Cardiac septum (tissue), 1 donor: ENCODE measurements at regions not wholly inside any gene's neighbourhood (a gene's known extent, or its start where the extent isn't known, plus 50 kb on each side); places are given as distances from the start of the nearest gene placed in this dataset.
"Not testable (repeated sequence)": the region's sequence is repeated elsewhere in the genome, so short reads cannot be mapped to it uniquely, and the experiment has no call there.

Source experiments
- DNase-seq: peaks from one replicate; pipeline ENCODE4 v3.0.0-alpha.2; 2020; ENCODE audit warnings: low spot score
- intact Hi-C: fragments of 100-400 bp; cut with DNase I; formaldehyde crosslinking; loops from one replicate; pipeline ENCODE4 v1.14.0; 2022
- donor health status: DM: no; HTN: no; CAD: no.

GRCh38 chrX:45697591-45697990 lies 496.9 kb upstream of the DIPK2B start:
- no peak for DNase-seq

GRCh38 chrX:45696736-45697135 lies 496.1 kb upstream of the DIPK2B start:
- intact Hi-C loops, result no loop called here
- DNase-seq, result no peak

More at GRCh38 chrX:45697591-45697990, 496.9 kb upstream of the DIPK2B start:
- intact Hi-C loops, result no loop called here

- no peak for DNase-seq
- intact Hi-C loops, result no loop called here
Measured at GRCh38 chrX:45689971-45690370, 489.3 kb upstream of the DIPK2B start.

GRCh38 chrX:45683914-45684313 lies 483.2 kb upstream of the DIPK2B start:
- intact Hi-C loops, result no loop called here
- DNase-seq, result no peak

- intact Hi-C loops, result no loop called here
- no peak for DNase-seq
Measured at GRCh38 chrX:45681891-45682290, 481.2 kb upstream of the DIPK2B start.

GRCh38 chrX:45669715-45670340 lies 469.2 kb upstream of the DIPK2B start:
- intact Hi-C loops, result no loop called here
- no peak for DNase-seq

GRCh38 chrX:45668686-45669443 lies 468.2 kb upstream of the DIPK2B start:
- no peak for DNase-seq
- intact Hi-C loops, result no loop called here

GRCh38 chrX:45667666-45668065 lies 467.0 kb upstream of the DIPK2B start:
- intact Hi-C loops, result no loop called here
- no peak for DNase-seq

- no peak for DNase-seq
- intact Hi-C loops, result no loop called here
Measured at GRCh38 chrX:45664727-45665290, 464.1 kb upstream of the DIPK2B start.

GRCh38 chrX:45660477-45660876 lies 459.8 kb upstream of the DIPK2B start:
- DNase-seq, result no peak
- intact Hi-C loops, result no loop called here

- intact Hi-C loops, result no loop called here
- DNase-seq, result no peak
Measured at GRCh38 chrX:45633419-45633818, 432.7 kb upstream of the DIPK2B start.

GRCh38 chrX:45632506-45632905 lies 431.8 kb upstream of the DIPK2B start:
- intact Hi-C loops, result no loop called here
- DNase-seq, result no peak

GRCh38 chrX:45630078-45630477 lies 429.4 kb upstream of the DIPK2B start:
- DNase-seq, result no peak
- intact Hi-C loops, result no loop called here

GRCh38 chrX:45628041-45628440 lies 427.4 kb upstream of the DIPK2B start:
- intact Hi-C loops, result no loop called here
- no peak for DNase-seq

- DNase-seq, result no peak
- intact Hi-C loops, result no loop called here
Measured at GRCh38 chrX:45623266-45623665, 422.6 kb upstream of the DIPK2B start.

GRCh38 chrX:45622538-45622937 lies 421.9 kb upstream of the DIPK2B start:
- intact Hi-C loops, result no loop called here
- DNase-seq, result no peak

GRCh38 chrX:45622042-45622423 lies 421.4 kb upstream of the DIPK2B start:
- intact Hi-C loops, result no loop called here
- DNase-seq, result no peak

GRCh38 chrX:45621376-45622041 lies 420.8 kb upstream of the DIPK2B start:
- intact Hi-C loops, result no loop called here
- no peak for DNase-seq

GRCh38 chrX:45619290-45619689 lies 418.6 kb upstream of the DIPK2B start:
- intact Hi-C loops, result no loop called here
- DNase-seq, result no peak

GRCh38 chrX:45615591-45615990 lies 414.9 kb upstream of the DIPK2B start:
- intact Hi-C loops, DNase-seq: not testable (repeated sequence)

- DNase-seq, result no peak
Measured at GRCh38 chrX:45614853-45615252, 414.2 kb upstream of the DIPK2B start.

More at GRCh38 chrX:45614853-45615252, 414.2 kb upstream of the DIPK2B start:
- intact Hi-C loops, result no loop called here
